B cell (primary cell): ENCODE measurements at regions not wholly inside any gene's neighbourhood (a gene's known extent, or its start where the extent isn't known, plus 50 kb on each side); places are given as distances from the start of the nearest gene placed in this dataset.

ENCODE experiments used
- ATAC-seq: fragments of 200-7000 bp; cut with Tn5 transposase; one replicate; pipeline ENCODE4 v1.10.0; 2021; ENCODE audit warnings: low read depth, mild to moderate bottlenecking, moderate number of reproducible peaks, moderate library complexity
- CTCF ChIA-PET: fragments of 350-600 bp; sonication (Branson Sonifier 250); formaldehyde crosslinking; loops from one replicate; lab custom pipeline; 2021; ENCODE audit warnings: antibody characterized with exemption, inconsistent platforms; lab: Charles Lee
- POLR2A ChIA-PET: fragments of 350-600 bp; sonication (Branson Sonifier 250); formaldehyde crosslinking; loops from one replicate; lab custom pipeline; 2021; ENCODE audit warnings: antibody characterized with exemption; lab: Charles Lee
- DNase-seq: peaks from one replicate; pipeline ENCODE4 v3.0.0; 2013
- H2AFZ ChIP-seq: 2 replicates; pipeline ENCODE4 v1.6.1; 2012; ENCODE audit warnings: mild to moderate bottlenecking, low read depth, low read length; ENCODE audit not compliant: insufficient read depth, poor library complexity, severe bottlenecking
- H3K27ac ChIP-seq, 2 donors: 1 replicate in 1 of 2; 2 replicates in 1 of 2; pipeline ENCODE4 v1.5.1; 2012 to 2013; ENCODE audit warnings: low read length in 2 of 2, mild to moderate bottlenecking in 2 of 2, moderate library complexity in 1 of 2
- H3K27me3 ChIP-seq, 4 experiments: fragments of 200-600 bp in 1 of 4; sonication (generic) in 1 of 4; replicated peaks in 1 of 4; 1 replicate in 2 of 4; 2 replicates in 2 of 4; pipeline versions ENCODE4 v1.6.1 to v1.7.0; 2013 to 2016; ENCODE audit warnings: low read length in 3 of 4, mild to moderate bottlenecking in 2 of 4, mixed read lengths in 1 of 4, moderate library complexity in 1 of 4; ENCODE audit not compliant: insufficient read depth in 4 of 4, control insufficient read depth in 3 of 4; ENCODE audit errors: control extremely low read depth in 1 of 4
- H3K36me3 ChIP-seq, 2 experiments: replicated peaks in 1 of 2; 1 replicate in 1 of 2; 2 replicates in 1 of 2; pipeline versions ENCODE4 v1.6.1 to v1.7.1; 2013; ENCODE audit warnings: low read length in 1 of 2; ENCODE audit not compliant: insufficient read depth in 2 of 2, control insufficient read depth in 1 of 2; ENCODE audit errors: control extremely low read depth in 1 of 2, extremely low read depth in 1 of 2
- H3K4me1 ChIP-seq, 2 donors: fragments of 200-600 bp in 1 of 2; sonication (generic) in 1 of 2; 1 replicate in 1 of 2; 2 replicates in 1 of 2; pipeline versions ENCODE4 v1.5.1 to v1.6.1; 2013 to 2017; ENCODE audit warnings: low read length in 2 of 2; ENCODE audit not compliant: control insufficient read depth in 2 of 2, insufficient read depth in 2 of 2
- H3K4me2 ChIP-seq: replicated peaks from 2 replicates; pipeline ENCODE3; 2012; ENCODE audit warnings: mild to moderate bottlenecking, low read depth, low read length; ENCODE audit not compliant: poor library complexity, severe bottlenecking
- H3K4me3 ChIP-seq, 5 experiments: fragments of 200-600 bp in 1 of 5; sonication (generic) in 1 of 5; 1 replicate in 3 of 5; 2 replicates in 2 of 5; pipeline versions ENCODE4 v1.5.1 to v1.7.0; 2011 to 2016; ENCODE audit warnings: low read length in 4 of 5, mild to moderate bottlenecking in 4 of 5, low read depth in 2 of 5, control low read depth in 1 of 5, moderate library complexity in 1 of 5; ENCODE audit not compliant: insufficient read depth in 1 of 5; ENCODE audit errors: control extremely low read depth in 1 of 5, extremely low read depth in 1 of 5
- H3K79me2 ChIP-seq: fragments of 200-600 bp; sonication (generic); one replicate; pipeline ENCODE4 v1.6.0; 2016; ENCODE audit warnings: low read length; ENCODE audit not compliant: control insufficient read depth, insufficient read depth
- H3K9ac ChIP-seq: fragments of 200-600 bp; sonication (generic); 2 replicates; pipeline ENCODE4 v1.6.1; 2017; ENCODE audit warnings: mild to moderate bottlenecking, low read length, moderate library complexity
- H3K9me3 ChIP-seq, 3 donors: one replicate each; pipeline versions ENCODE4 v1.6.1 to v1.7.1; 2013; ENCODE audit warnings: low read length in 2 of 3; ENCODE audit not compliant: control insufficient read depth in 2 of 3, insufficient read depth in 1 of 3; ENCODE audit errors: control extremely low read depth in 1 of 3
- H4K20me1 ChIP-seq: 2 replicates; pipeline ENCODE4 v1.6.0; 2012; ENCODE audit warnings: mild to moderate bottlenecking, low read length; ENCODE audit not compliant: insufficient read depth, control insufficient read depth, poor library complexity, severe bottlenecking
- H3K27ac Mint-ChIP-seq: one replicate; pipeline ENCODE4 v1.8.0; 2021; ENCODE audit warnings: mixed read lengths
- H3K27me3 Mint-ChIP-seq: one replicate; pipeline ENCODE4 v1.8.0; 2021; ENCODE audit warnings: mixed read lengths
- H3K4me1 Mint-ChIP-seq: one replicate; pipeline ENCODE4 v1.8.0; 2021; ENCODE audit warnings: mixed read lengths
- H3K4me3 Mint-ChIP-seq: one replicate; pipeline ENCODE4 v1.8.0; 2021; ENCODE audit warnings: mixed read lengths
- H3K9me3 Mint-ChIP-seq: one replicate; pipeline ENCODE4 v1.8.0; 2022; ENCODE audit warnings: mixed read lengths; ENCODE audit not compliant: insufficient read depth
- CTCF ChIP-seq: fragments of 200-600 bp; IDR thresholded peaks from one replicate; pipeline ENCODE4 v1.8.0; 2022; ENCODE audit warnings: antibody characterized with exemption, mild to moderate bottlenecking
- EZH2 ChIP-seq: IDR thresholded peaks from 2 replicates; pipeline ENCODE4 v1.6.1; 2012; ENCODE audit warnings: borderline replicate concordance, low read depth, mild to moderate bottlenecking, moderate library complexity, low read length; ENCODE audit not compliant: insufficient read depth, poor library complexity, severe bottlenecking
- intact Hi-C: fragments of 100-400 bp; cut with micrococcal nuclease; formaldehyde crosslinking; loops from one replicate; pipeline ENCODE4 v1.10.0; 2022

- peaks cover 0 to 3% (median 0%) of the 10 kb centered on the region in 3 donors for H3K9me3 ChIP-seq
- intact Hi-C loops = no loop called here
- H3K27me3 ChIP-seq = no peaks in the 10 kb centered on the region
- H3K27ac ChIP-seq = no peak overlapping the region
- Mint-ChIP-seq H3K27me3 (no peaks in the 10 kb centered on the region), H3K4me1 (no peaks in the 10 kb centered on the region), H3K9me3 (no peaks in the 10 kb centered on the region), H3K4me3 (no peak overlapping the region), H3K27ac (no peak overlapping the region)
- no peaks in the 10 kb centered on the region for H3K36me3 ChIP-seq
- H4K20me1 ChIP-seq = no peaks in the 10 kb centered on the region
- ChIA-PET CTCF (no interaction called here), POLR2A (no interaction called here)
- TF ChIP-seq EZH2 = no peak
- no peak for TF ChIP-seq CTCF
- no peak for ATAC-seq
- no peak overlapping the region for H3K4me3 ChIP-seq
- H3K4me1 ChIP-seq = no peaks in the 10 kb centered on the region
- H2AFZ ChIP-seq = no peak overlapping the region
- H3K4me2 ChIP-seq = no peak overlapping the region
- H3K9ac ChIP-seq = no peak overlapping the region
- DNase-seq = no peak
- H3K79me2 ChIP-seq = no peaks in the 10 kb centered on the region
Measured at GRCh38 chr6:77356821-77357220, 106.5 kb downstream of the HTR1B start.

- Histone ChIP-seq H3K27ac (no peak overlapping the region), H3K9ac (no peak overlapping the region), H3K79me2 (no peaks in the 10 kb centered on the region), H3K4me1 (no peaks in the 10 kb centered on the region), H3K27me3 (no peaks in the 10 kb centered on the region), H3K4me2 (no peak overlapping the region), H3K4me3 (no peak overlapping the region), H2AFZ (no peak overlapping the region), H4K20me1 (no peaks in the 10 kb centered on the region), H3K9me3 (peaks cover 0 to 3% (median 0%) of the 10 kb centered on the region in 3 donors), H3K36me3 (no peaks in the 10 kb centered on the region)
- Mint-ChIP-seq H3K9me3 (no peaks in the 10 kb centered on the region), H3K4me3 (no peak overlapping the region), H3K27ac (no peak overlapping the region), H3K4me1 (no peaks in the 10 kb centered on the region), H3K27me3 (no peaks in the 10 kb centered on the region)
- CTCF ChIA-PET = no interaction called here
- ATAC-seq (no peak), DNase-seq (no peak)
- intact Hi-C loops = no loop called here
- TF ChIP-seq CTCF = no peak
- no peak for TF ChIP-seq EZH2
- POLR2A ChIA-PET = no interaction called here
Measured at GRCh38 chr6:77354581-77354980, 108.7 kb downstream of the HTR1B start.
